ENCODE measurements at regions not wholly inside any gene's neighbourhood (a gene's known extent, or its start where the extent isn't known, plus 50 kb on each side); places are given as distances from the start of the nearest gene placed in this dataset.

GRCh38 chr3:61460636-61461035 is 100.7 kb upstream of the PTPRG start:
- TF ChIP-seq EZH2 (IDR thresholded peaks at IDR 0.05; ENCODE audit: borderline replicate concordance, low read depth, low read length, poor library complexity, severe bottlenecking) (no peak), CTCF (conservative IDR thresholded peaks at IDR 0.05; ENCODE audit: low read depth, low read length) (no peak)

Measured in A673 (cell line).